IgD-negative memory B cell (primary cell): ENCODE measurements at regions not wholly inside any gene's neighbourhood (a gene's known extent, or its start where the extent isn't known, plus 50 kb on each side); places are given as distances from the start of the nearest gene placed in this dataset.
"Not testable (repeated sequence)": the region's sequence is repeated elsewhere in the genome, so short reads cannot be mapped to it uniquely, and the experiment has no call there.

ENCODE experiments used
- H3K27ac Mint-ChIP-seq, 3 donors: one replicate each; pipeline ENCODE4 v1.8.0; 2020 to 2022; ENCODE audit warnings: mild to moderate bottlenecking in 3 of 3, mixed read lengths in 3 of 3, moderate library complexity in 1 of 3
- H3K27me3 Mint-ChIP-seq: one replicate; pipeline ENCODE4 v1.8.0; 2021; ENCODE audit warnings: mixed read lengths
- H3K36me3 Mint-ChIP-seq: one replicate; pipeline ENCODE4 v1.8.0; 2020; ENCODE audit warnings: mild to moderate bottlenecking, mixed read lengths
- H3K4me1 Mint-ChIP-seq, 3 donors: one replicate each; pipeline ENCODE4 v1.8.0; 2020 to 2022; ENCODE audit warnings: mixed read lengths in 3 of 3, mild to moderate bottlenecking in 1 of 3
- H3K4me3 Mint-ChIP-seq, 4 donors: one replicate each; pipeline ENCODE4 v1.8.0; 2020 to 2022; ENCODE audit warnings: mild to moderate bottlenecking in 4 of 4, mixed read lengths in 4 of 4, moderate library complexity in 3 of 4
- H3K9me3 Mint-ChIP-seq, 3 donors: one replicate each; pipeline ENCODE4 v1.8.0; 2020 to 2021; ENCODE audit warnings: mixed read lengths in 3 of 3, mild to moderate bottlenecking in 1 of 3

GRCh38 chr10:29388112-29388511, 99.2 kb downstream of the LYZL1 start:
- not testable (repeated sequence) for H3K27me3 Mint-ChIP-seq, H3K9me3 Mint-ChIP-seq, H3K4me3 Mint-ChIP-seq, H3K4me1 Mint-ChIP-seq, H3K27ac Mint-ChIP-seq, H3K36me3 Mint-ChIP-seq

- no peaks in the 10 kb centered on the region for H3K27me3 Mint-ChIP-seq
- peaks cover 2% of the 10 kb centered on the region for H3K36me3 Mint-ChIP-seq
- H3K27ac Mint-ChIP-seq, result no peak overlapping the region
- no peaks in the 10 kb centered on the region for H3K9me3 Mint-ChIP-seq
- H3K4me3 Mint-ChIP-seq, result no peak overlapping the region
- H3K4me1 Mint-ChIP-seq, result peaks cover 0 to 4% (median 4%) of the 10 kb centered on the region in 3 donors
These were observed 100.6 kb downstream of the LYZL1 start for GRCh38 chr10:29389493-29389892.

- Mint-ChIP-seq H3K27me3 (no peaks in the 10 kb centered on the region), H3K27ac (no peak overlapping the region), H3K4me3 (no peak overlapping the region), H3K9me3 (no peaks in the 10 kb centered on the region), H3K4me1 (peaks cover 0 to 4% (median 4%) of the 10 kb centered on the region in 3 donors), H3K36me3 (peaks cover 2% of the 10 kb centered on the region)
These were observed 101.1 kb downstream of the LYZL1 start for GRCh38 chr10:29389935-29390334.

- Mint-ChIP-seq H3K27ac (no peak overlapping the region), H3K36me3 (peaks cover 2% of the 10 kb centered on the region)
These were observed 103.6 kb downstream of the LYZL1 start for GRCh38 chr10:29392376-29393021.

GRCh38 chr10:29394321-29394932, 105.6 kb downstream of the LYZL1 start:
- peaks cover 5% of the 10 kb centered on the region for H3K27me3 Mint-ChIP-seq

More at GRCh38 chr10:29392376-29393021, 103.6 kb downstream of the LYZL1 start:
- H3K9me3 Mint-ChIP-seq, result no peaks in the 10 kb centered on the region
- no peak overlapping the region for H3K4me3 Mint-ChIP-seq
- H3K27me3 Mint-ChIP-seq, result peaks cover 5% of the 10 kb centered on the region
- H3K4me1 Mint-ChIP-seq, result peaks cover 0 to 1% (median 0%) of the 10 kb centered on the region in 3 donors

GRCh38 chr10:29395409-29395808, 106.5 kb downstream of the LYZL1 start:
- Mint-ChIP-seq H3K9me3 (peaks cover 0 to 2% (median 0%) of the 10 kb centered on the region in 3 donors), H3K36me3 (peaks cover 2% of the 10 kb centered on the region), H3K27me3 (peaks cover 5% of the 10 kb centered on the region), H3K27ac (no peak overlapping the region), H3K4me1 (peaks cover 0 to 1% (median 0%) of the 10 kb centered on the region in 3 donors), H3K4me3 (no peak overlapping the region)

More at GRCh38 chr10:29394321-29394932, 105.6 kb downstream of the LYZL1 start:
- no peaks in the 10 kb centered on the region for H3K9me3 Mint-ChIP-seq
- H3K27ac Mint-ChIP-seq, result no peak overlapping the region
- H3K4me1 Mint-ChIP-seq, result peaks cover 0 to 1% (median 0%) of the 10 kb centered on the region in 3 donors
- H3K4me3 Mint-ChIP-seq, result no peak overlapping the region
- H3K36me3 Mint-ChIP-seq, result peaks cover 2% of the 10 kb centered on the region

- H3K27me3 Mint-ChIP-seq, result peaks cover 5% of the 10 kb centered on the region
These were observed 108.4 kb downstream of the LYZL1 start for GRCh38 chr10:29397221-29397620.

GRCh38 chr10:29403208-29403607, 114.3 kb downstream of the LYZL1 start:
- no peak overlapping the region for H3K4me3 Mint-ChIP-seq
- H3K36me3 Mint-ChIP-seq, result no peaks in the 10 kb centered on the region
- no peaks in the 10 kb centered on the region for H3K27me3 Mint-ChIP-seq
- H3K27ac Mint-ChIP-seq, result no peak overlapping the region
- H3K4me1 Mint-ChIP-seq, result no peaks in the 10 kb centered on the region
- H3K9me3 Mint-ChIP-seq, result peaks cover 2 to 15% (median 3%) of the 10 kb centered on the region in 3 donors

More at GRCh38 chr10:29397221-29397620, 108.4 kb downstream of the LYZL1 start:
- peaks cover 0 to 1% (median 0%) of the 10 kb centered on the region in 3 donors for H3K4me1 Mint-ChIP-seq
- no peak overlapping the region for H3K27ac Mint-ChIP-seq
- no peaks in the 10 kb centered on the region for H3K36me3 Mint-ChIP-seq
- H3K9me3 Mint-ChIP-seq, result peaks cover 0 to 4% (median 2%) of the 10 kb centered on the region in 3 donors
- no peak overlapping the region for H3K4me3 Mint-ChIP-seq

GRCh38 chr10:29407280-29407858, 118.5 kb downstream of the LYZL1 start:
- Mint-ChIP-seq H3K27ac (no peak overlapping the region), H3K36me3 (peaks cover 1% of the 10 kb centered on the region), H3K27me3 (no peaks in the 10 kb centered on the region), H3K4me1 (peaks cover 9 to 20% (median 11%) of the 10 kb centered on the region in 3 donors), H3K9me3 (peaks cover 3 to 11% (median 3%) of the 10 kb centered on the region in 3 donors), H3K4me3 (peak overlapping the region in 1 of 4 donors; percentile 93)
